ENCODE measurements at regions not wholly inside any gene's neighbourhood (a gene's known extent, or its start where the extent isn't known, plus 50 kb on each side); places are given as distances from the start of the nearest gene placed in this dataset.

- no peak for TF ChIP-seq EZH2 (IDR thresholded peaks at IDR 0.05; ENCODE audit: low read depth, low read length, severe bottlenecking)
- no peak for TF ChIP-seq POLR2A (IDR thresholded peaks at IDR 0.05; ENCODE audit: control extremely low read depth in 1 of 2, low read depth in 2 of 2, low read length in 2 of 2)
Measured at GRCh38 chr1:222463059-222463730, 84.7 kb downstream of the HHIPL2 start.

Measured in H1 (cell line).